SK-N-SH treated with all-trans-retinoic acid at 6 μM for 48 hours (cell line): ENCODE measurements at regions not wholly inside any gene's neighbourhood (a gene's known extent, or its start where the extent isn't known, plus 50 kb on each side); places are given as distances from the start of the nearest gene placed in this dataset.

Source experiments
- ATAC-seq: fragments of 200-7000 bp; cut with Tn5 transposase; 3 replicates; pipeline ENCODE4 v1.9.1; 2020; ENCODE audit warnings: mild to moderate bottlenecking, moderate library complexity
- ARNTL ChIP-seq: fragments of 450-650 bp; formaldehyde crosslinking; IDR thresholded peaks from 2 replicates; pipeline ENCODE4 v1.5.0; 2020; ENCODE audit warnings: low read depth, mild to moderate bottlenecking, moderate library complexity, borderline replicate concordance
- BACH2 ChIP-seq: fragments of 250-450 bp; sonication (Bioruptor Pico); IDR thresholded peaks from 2 replicates; pipeline ENCODE4 v1.9.0; 2021; ENCODE audit warnings: mild to moderate bottlenecking, borderline replicate concordance
- CSDC2 ChIP-seq: fragments of 250-450 bp; sonication (Bioruptor Pico); IDR thresholded peaks from 2 replicates; pipeline ENCODE4 v1.5.0; 2020; ENCODE audit warnings: mild to moderate bottlenecking, moderate library complexity
- CSRNP3 ChIP-seq: fragments of 250-450 bp; sonication (Bioruptor Pico); IDR thresholded peaks from 2 replicates; pipeline ENCODE4 v1.5.1; 2021; ENCODE audit warnings: mild to moderate bottlenecking, moderate library complexity
- ESRRG ChIP-seq: fragments of 250-450 bp; sonication (Bioruptor Pico); IDR thresholded peaks from 2 replicates; pipeline ENCODE4 v1.6.1; 2021; ENCODE audit warnings: mild to moderate bottlenecking
- GLIS3 ChIP-seq: fragments of 250-450 bp; sonication (Bioruptor Pico); IDR thresholded peaks from 2 replicates; pipeline ENCODE4 v1.5.0; 2020; ENCODE audit warnings: mild to moderate bottlenecking, moderate library complexity
- ISL1 ChIP-seq: fragments of 250-450 bp; sonication (Bioruptor Pico); IDR thresholded peaks from 2 replicates; pipeline ENCODE4 v2.1.2; 2022; ENCODE audit warnings: mild to moderate bottlenecking, moderate library complexity
- PATZ1 ChIP-seq: fragments of 250-450 bp; sonication (Bioruptor Pico); IDR thresholded peaks from 2 replicates; pipeline ENCODE4 v1.8.0; 2020; ENCODE audit warnings: mild to moderate bottlenecking, moderate library complexity, borderline replicate concordance
- PPARA ChIP-seq: fragments of 250-450 bp; sonication (Bioruptor Pico); IDR thresholded peaks from 2 replicates; pipeline ENCODE4 v1.5.0; 2020; ENCODE audit warnings: mild to moderate bottlenecking, borderline replicate concordance
- SNAI2 ChIP-seq: fragments of 250-450 bp; sonication (Bioruptor Pico); IDR thresholded peaks from 2 replicates; pipeline ENCODE4 v1.5.0; 2020; ENCODE audit warnings: mild to moderate bottlenecking, moderate library complexity
- TCF4 ChIP-seq: fragments of 250-450 bp; sonication (Bioruptor Pico); IDR thresholded peaks from 2 replicates; pipeline ENCODE4 v1.8.0; 2021; ENCODE audit warnings: mild to moderate bottlenecking, moderate library complexity, borderline replicate concordance
- TOX ChIP-seq: fragments of 250-450 bp; sonication (Bioruptor Pico); IDR thresholded peaks from 2 replicates; pipeline ENCODE4 v1.8.0; 2021; ENCODE audit warnings: mild to moderate bottlenecking, moderate library complexity, borderline replicate concordance
- ZC3H10 ChIP-seq: fragments of 250-450 bp; sonication (Bioruptor Pico); IDR thresholded peaks from 2 replicates; pipeline ENCODE4 v1.5.1; 2021; ENCODE audit warnings: mild to moderate bottlenecking, moderate library complexity
- ZFP3 ChIP-seq: fragments of 250-450 bp; sonication (Bioruptor Pico); IDR thresholded peaks from 2 replicates; pipeline ENCODE4 v1.5.0; 2020; ENCODE audit warnings: mild to moderate bottlenecking, moderate library complexity
- ZFP30 ChIP-seq: fragments of 450-650 bp; formaldehyde crosslinking; IDR thresholded peaks from 2 replicates; pipeline ENCODE4 v1.5.0; 2022; ENCODE audit warnings: mild to moderate bottlenecking, moderate library complexity
- ZNF8 ChIP-seq: fragments of 450-650 bp; formaldehyde crosslinking; IDR thresholded peaks from 2 replicates; pipeline ENCODE4 v1.5.0; 2020; ENCODE audit warnings: mild to moderate bottlenecking, moderate library complexity
- TF ChIP-seq, protein P1 (sequence below): fragments of 250-450 bp; sonication (Bioruptor Pico); IDR thresholded peaks from 2 replicates; pipeline ENCODE4 v1.5.0; 2020; ENCODE audit warnings: mild to moderate bottlenecking, moderate library complexity
- TF ChIP-seq, protein P2 (sequence below): fragments of 250-450 bp; sonication (Bioruptor Pico); IDR thresholded peaks from 2 replicates; pipeline ENCODE4 v1.8.0; 2021; ENCODE audit warnings: low read depth, mild to moderate bottlenecking, moderate library complexity, borderline replicate concordance

DNA sequence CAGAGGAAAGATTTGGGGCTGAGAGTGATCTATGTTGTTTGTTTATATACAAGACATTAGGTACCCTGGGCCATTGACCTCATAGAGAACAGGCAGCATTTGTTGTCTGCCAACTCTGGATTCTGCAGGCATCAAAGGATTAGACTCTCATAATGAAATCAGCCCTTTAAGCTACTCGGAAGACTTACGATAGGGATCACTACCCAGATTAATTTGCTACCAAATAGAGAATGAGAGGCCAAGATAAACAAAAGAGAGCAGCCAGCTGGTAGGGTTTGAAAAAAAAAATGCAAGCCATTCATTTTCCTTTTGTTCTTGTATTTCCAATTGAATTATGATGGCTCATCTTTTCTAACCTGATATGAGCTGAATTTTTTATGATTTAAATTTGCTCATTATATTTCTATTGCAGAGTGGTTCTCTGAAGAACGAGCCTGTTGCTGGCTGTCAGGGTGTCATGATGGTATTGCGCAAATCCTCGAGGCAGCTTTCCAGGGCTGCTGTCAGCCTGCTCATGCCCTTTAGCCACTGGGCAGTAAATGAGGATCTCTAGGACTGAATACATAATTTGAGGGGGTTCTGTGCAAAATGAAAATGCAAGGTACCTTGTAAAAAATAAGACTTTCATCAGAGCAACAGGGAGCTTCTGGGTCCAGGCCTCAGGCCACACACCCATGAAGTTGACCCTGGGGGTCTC lies 116.4 kb upstream of the KCNJ15 start:
- no peak for ATAC-seq
- TF ChIP-seq SNAI2 (CRISPR knock-in tag) = peak; percentile 85; the same call in 1 of the 2 replicates
- TF ChIP-seq TCF4 = peak; percentile 75; the same call in 1 of the 2 replicates
- TF ChIP-seq ISL1 = peak; percentile 75
- no peak for TF ChIP-seq ZFP3 (CRISPR knock-in tag)
- no peak for TF ChIP-seq ZFP30 (CRISPR knock-in tag)
- TF ChIP-seq, protein P1, sequence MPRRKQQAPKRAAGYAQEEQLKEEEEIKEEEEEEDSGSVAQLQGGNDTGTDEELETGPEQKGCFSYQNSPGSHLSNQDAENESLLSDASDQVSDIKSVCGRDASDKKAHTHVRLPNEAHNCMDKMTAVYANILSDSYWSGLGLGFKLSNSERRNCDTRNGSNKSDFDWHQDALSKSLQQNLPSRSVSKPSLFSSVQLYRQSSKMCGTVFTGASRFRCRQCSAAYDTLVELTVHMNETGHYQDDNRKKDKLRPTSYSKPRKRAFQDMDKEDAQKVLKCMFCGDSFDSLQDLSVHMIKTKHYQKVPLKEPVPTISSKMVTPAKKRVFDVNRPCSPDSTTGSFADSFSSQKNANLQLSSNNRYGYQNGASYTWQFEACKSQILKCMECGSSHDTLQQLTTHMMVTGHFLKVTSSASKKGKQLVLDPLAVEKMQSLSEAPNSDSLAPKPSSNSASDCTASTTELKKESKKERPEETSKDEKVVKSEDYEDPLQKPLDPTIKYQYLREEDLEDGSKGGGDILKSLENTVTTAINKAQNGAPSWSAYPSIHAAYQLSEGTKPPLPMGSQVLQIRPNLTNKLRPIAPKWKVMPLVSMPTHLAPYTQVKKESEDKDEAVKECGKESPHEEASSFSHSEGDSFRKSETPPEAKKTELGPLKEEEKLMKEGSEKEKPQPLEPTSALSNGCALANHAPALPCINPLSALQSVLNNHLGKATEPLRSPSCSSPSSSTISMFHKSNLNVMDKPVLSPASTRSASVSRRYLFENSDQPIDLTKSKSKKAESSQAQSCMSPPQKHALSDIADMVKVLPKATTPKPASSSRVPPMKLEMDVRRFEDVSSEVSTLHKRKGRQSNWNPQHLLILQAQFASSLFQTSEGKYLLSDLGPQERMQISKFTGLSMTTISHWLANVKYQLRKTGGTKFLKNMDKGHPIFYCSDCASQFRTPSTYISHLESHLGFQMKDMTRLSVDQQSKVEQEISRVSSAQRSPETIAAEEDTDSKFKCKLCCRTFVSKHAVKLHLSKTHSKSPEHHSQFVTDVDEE (CRISPR knock-in tag) = peak; percentile 84

DNA sequence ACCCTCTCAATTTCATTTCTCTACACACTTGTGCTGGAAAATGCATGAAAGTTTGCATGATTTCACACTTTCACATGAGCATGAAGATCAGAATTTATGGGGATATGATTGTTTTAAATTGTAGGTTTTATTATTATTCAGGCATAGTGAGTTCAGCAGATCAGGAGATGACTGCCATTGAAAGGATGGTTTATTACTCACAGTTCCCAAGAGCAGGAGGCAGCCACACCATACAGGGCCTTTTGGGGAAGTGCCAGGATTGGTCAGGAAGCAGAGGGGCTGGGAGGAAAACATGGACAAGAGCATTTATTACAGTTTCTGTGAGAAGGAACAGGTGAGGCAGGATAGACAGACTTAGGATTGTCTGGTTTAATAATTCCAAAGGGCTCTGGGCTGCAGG lies 114.6 kb upstream of the KCNJ15 start:
- no peak for ATAC-seq
- TF ChIP-seq ZFP30 (CRISPR knock-in tag) (no peak), GLIS3 (CRISPR knock-in tag) (no peak), ZFP3 (CRISPR knock-in tag) (no peak), ZNF8 (no peak), BACH2 (no peak), PPARA (CRISPR knock-in tag) (no peak), ZC3H10 (CRISPR knock-in tag) (no peak), ARNTL (CRISPR knock-in tag) (no peak), SNAI2 (CRISPR knock-in tag) (no peak), CSDC2 (CRISPR knock-in tag) (no peak)
- TF ChIP-seq, protein P2, sequence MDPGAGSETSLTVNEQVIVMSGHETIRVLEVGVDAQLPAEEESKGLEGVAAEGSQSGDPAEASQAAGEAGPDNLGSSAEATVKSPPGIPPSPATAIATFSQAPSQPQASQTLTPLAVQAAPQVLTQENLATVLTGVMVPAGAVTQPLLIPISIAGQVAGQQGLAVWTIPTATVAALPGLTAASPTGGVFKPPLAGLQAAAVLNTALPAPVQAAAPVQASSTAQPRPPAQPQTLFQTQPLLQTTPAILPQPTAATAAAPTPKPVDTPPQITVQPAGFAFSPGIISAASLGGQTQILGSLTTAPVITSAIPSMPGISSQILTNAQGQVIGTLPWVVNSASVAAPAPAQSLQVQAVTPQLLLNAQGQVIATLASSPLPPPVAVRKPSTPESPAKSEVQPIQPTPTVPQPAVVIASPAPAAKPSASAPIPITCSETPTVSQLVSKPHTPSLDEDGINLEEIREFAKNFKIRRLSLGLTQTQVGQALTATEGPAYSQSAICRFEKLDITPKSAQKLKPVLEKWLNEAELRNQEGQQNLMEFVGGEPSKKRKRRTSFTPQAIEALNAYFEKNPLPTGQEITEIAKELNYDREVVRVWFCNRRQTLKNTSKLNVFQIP = no peak

- no peak for TF ChIP-seq BACH2
- no peak for TF ChIP-seq TOX (CRISPR knock-in tag)
- TF ChIP-seq ZC3H10 (CRISPR knock-in tag) = no peak
- no peak for TF ChIP-seq CSDC2 (CRISPR knock-in tag)
- TF ChIP-seq PATZ1 = no peak
- TF ChIP-seq SNAI2 (CRISPR knock-in tag) = no peak
- TF ChIP-seq, protein P1 (CRISPR knock-in tag) = no peak
- no peak for TF ChIP-seq ZNF8
- TF ChIP-seq TCF4 = no peak
- TF ChIP-seq CSRNP3 (CRISPR knock-in tag) = no peak
- TF ChIP-seq GLIS3 (CRISPR knock-in tag) = no peak
- no peak for TF ChIP-seq ESRRG (CRISPR knock-in tag)
- no peak for TF ChIP-seq PPARA (CRISPR knock-in tag)
- no peak for ATAC-seq
Measured at GRCh38 chr21:38144193-38144592, 112.6 kb upstream of the KCNJ15 start.
